OCI-LY1 (cell line): ENCODE measurements at regions not wholly inside any gene's neighbourhood (a gene's known extent, or its start where the extent isn't known, plus 50 kb on each side); places are given as distances from the start of the nearest gene placed in this dataset.

Experiments
- H2AFZ ChIP-seq: fragments of 200-600 bp; sonication (generic), shearing (Covaris generic); 2 replicates; pipeline ENCODE4 v1.6.0; 2014; ENCODE audit warnings: antibody characterized with exemption, mild to moderate bottlenecking, low read length
- H3F3A ChIP-seq: fragments of 200-600 bp; sonication (generic), shearing (Covaris generic); 2 replicates; pipeline ENCODE4 v1.6.0; 2014; ENCODE audit warnings: mild to moderate bottlenecking, antibody characterized with exemption, low read length, moderate library complexity; ENCODE audit not compliant: insufficient read depth
- H3K27ac ChIP-seq: fragments of 200-600 bp; sonication (generic); 2 replicates; pipeline ENCODE4 v1.5.1; 2014; ENCODE audit warnings: low read length, mixed run types, mild to moderate bottlenecking, low read depth; ENCODE audit not compliant: poor library complexity, severe bottlenecking
- H3K27me3 ChIP-seq: fragments of 200-600 bp; sonication (generic); 2 replicates; pipeline ENCODE4 v1.6.0; 2014; ENCODE audit warnings: antibody characterized with exemption, mild to moderate bottlenecking, low read length, moderate library complexity; ENCODE audit not compliant: insufficient read depth
- H3K36me3 ChIP-seq: fragments of 200-600 bp; sonication (generic); 2 replicates; pipeline ENCODE4 v1.6.1; 2014; ENCODE audit warnings: mild to moderate bottlenecking, antibody characterized with exemption, low read length, moderate library complexity, mixed read lengths; ENCODE audit not compliant: insufficient read depth
- H3K4me1 ChIP-seq: fragments of 200-600 bp; sonication (generic); 2 replicates; pipeline ENCODE4 v1.5.1; 2014; ENCODE audit warnings: mild to moderate bottlenecking, low read length, moderate library complexity; ENCODE audit not compliant: insufficient read depth, severe bottlenecking
- H3K4me2 ChIP-seq: fragments of 200-600 bp; sonication (generic), shearing (Covaris generic); 2 replicates; pipeline ENCODE4 v1.6.1; 2014; ENCODE audit warnings: low read length
- H3K4me3 ChIP-seq: fragments of 200-600 bp; sonication (generic); 2 replicates; pipeline ENCODE4 v1.5.1; 2014; ENCODE audit warnings: low read length, low read depth, mild to moderate bottlenecking, mixed read lengths; ENCODE audit not compliant: poor library complexity, severe bottlenecking
- H3K79me2 ChIP-seq: fragments of 200-600 bp; shearing (Covaris generic); 2 replicates; pipeline ENCODE4 v1.6.1; 2016; ENCODE audit warnings: mixed run types, low read length, mixed read lengths; ENCODE audit not compliant: insufficient read depth
- H3K9ac ChIP-seq: fragments of 200-600 bp; sonication (generic), shearing (Covaris generic); 2 replicates; pipeline ENCODE4 v1.6.1; 2014; ENCODE audit warnings: mild to moderate bottlenecking, low read length, mixed read lengths
- H3K9me2 ChIP-seq: fragments of 200-600 bp; sonication (generic), shearing (Covaris generic); 2 replicates; pipeline ENCODE4 v1.6.1; 2014; ENCODE audit warnings: low read depth, mild to moderate bottlenecking, low read length, mixed read lengths
- H3K9me3 ChIP-seq: fragments of 200-600 bp; shearing (Covaris generic); 2 replicates; pipeline ENCODE4 v1.6.1; 2014; ENCODE audit warnings: low read length, mixed read lengths
- H4K20me1 ChIP-seq: fragments of 200-600 bp; sonication (generic), shearing (Covaris generic); 2 replicates; pipeline ENCODE4 v1.6.0; 2016; ENCODE audit warnings: mild to moderate bottlenecking, low read length; ENCODE audit not compliant: insufficient read depth
- CTCF ChIP-seq: fragments of 200-600 bp; sonication (generic), shearing (Covaris generic); IDR thresholded peaks from 2 replicates; pipeline ENCODE4 v1.5.1; 2017; ENCODE audit warnings: mild to moderate bottlenecking, antibody characterized with exemption, low read length, moderate library complexity, mixed read lengths
- EZH2 ChIP-seq: fragments of 200-600 bp; sonication (generic), shearing (Covaris generic); IDR thresholded peaks from 2 replicates; pipeline ENCODE4 v1.8.0; 2017; ENCODE audit warnings: borderline replicate concordance, mixed run types, mild to moderate bottlenecking, antibody characterized with exemption, low read length, moderate library complexity, mixed read lengths

- H3K4me1 ChIP-seq, result no peaks in the 10 kb centered on the region
- no peak overlapping the region for H3K27ac ChIP-seq
- no peak overlapping the region for H2AFZ ChIP-seq
- no peaks in the 10 kb centered on the region for H4K20me1 ChIP-seq
- TF ChIP-seq EZH2, result no peak
- TF ChIP-seq CTCF, result no peak
- H3K27me3 ChIP-seq, result peaks cover 3% of the 10 kb centered on the region
- no peaks in the 10 kb centered on the region for H3K36me3 ChIP-seq
- H3F3A ChIP-seq, result no peaks in the 10 kb centered on the region
- H3K9me3 ChIP-seq, result no peaks in the 10 kb centered on the region
- H3K4me3 ChIP-seq, result no peak overlapping the region
- H3K9me2 ChIP-seq, result no peaks in the 10 kb centered on the region
- no peak overlapping the region for H3K4me2 ChIP-seq
- no peak overlapping the region for H3K9ac ChIP-seq
- H3K79me2 ChIP-seq, result no peaks in the 10 kb centered on the region
Observed at GRCh38 chr5:3843706-3844105, 248.1 kb downstream of the IRX1 start.

GRCh38 chr5:3844266-3844665 lies 248.6 kb downstream of the IRX1 start:
- Histone ChIP-seq H3K36me3 (no peaks in the 10 kb centered on the region), H3K27ac (no peak overlapping the region), H3K9me2 (no peaks in the 10 kb centered on the region), H4K20me1 (no peaks in the 10 kb centered on the region), H3F3A (no peaks in the 10 kb centered on the region), H3K9me3 (no peaks in the 10 kb centered on the region), H3K4me3 (no peak overlapping the region), H3K79me2 (no peaks in the 10 kb centered on the region), H2AFZ (no peak overlapping the region), H3K9ac (no peak overlapping the region), H3K27me3 (peaks cover 3% of the 10 kb centered on the region), H3K4me1 (no peaks in the 10 kb centered on the region), H3K4me2 (no peak overlapping the region)
- TF ChIP-seq EZH2 (no peak), CTCF (no peak)

GRCh38 chr5:3845230-3845629 lies 249.6 kb downstream of the IRX1 start:
- TF ChIP-seq EZH2 (no peak), CTCF (no peak)

More at GRCh38 chr5:3845230-3845629, 249.6 kb downstream of the IRX1 start:
- no peak overlapping the region for H3K4me2 ChIP-seq
- H3K4me3 ChIP-seq, result no peak overlapping the region
- no peak overlapping the region for H3K27ac ChIP-seq
- no peak overlapping the region for H3K9ac ChIP-seq
- H3K9me2 ChIP-seq, result no peaks in the 10 kb centered on the region
- H3K27me3 ChIP-seq, result peaks cover 3% of the 10 kb centered on the region
- no peaks in the 10 kb centered on the region for H3K4me1 ChIP-seq
- H4K20me1 ChIP-seq, result no peaks in the 10 kb centered on the region
- H2AFZ ChIP-seq, result no peak overlapping the region
- H3K79me2 ChIP-seq, result no peaks in the 10 kb centered on the region
- H3K9me3 ChIP-seq, result no peaks in the 10 kb centered on the region
- no peaks in the 10 kb centered on the region for H3K36me3 ChIP-seq
- no peaks in the 10 kb centered on the region for H3F3A ChIP-seq
